ENCODE measurements at regions not wholly inside any gene's neighbourhood (a gene's known extent, or its start where the extent isn't known, plus 50 kb on each side); places are given as distances from the start of the nearest gene placed in this dataset.

GRCh38 chr5:93273176-93273575, 307.8 kb downstream of the NR2F1-AS1 start:
- DNase-seq, result no peak

DNA sequence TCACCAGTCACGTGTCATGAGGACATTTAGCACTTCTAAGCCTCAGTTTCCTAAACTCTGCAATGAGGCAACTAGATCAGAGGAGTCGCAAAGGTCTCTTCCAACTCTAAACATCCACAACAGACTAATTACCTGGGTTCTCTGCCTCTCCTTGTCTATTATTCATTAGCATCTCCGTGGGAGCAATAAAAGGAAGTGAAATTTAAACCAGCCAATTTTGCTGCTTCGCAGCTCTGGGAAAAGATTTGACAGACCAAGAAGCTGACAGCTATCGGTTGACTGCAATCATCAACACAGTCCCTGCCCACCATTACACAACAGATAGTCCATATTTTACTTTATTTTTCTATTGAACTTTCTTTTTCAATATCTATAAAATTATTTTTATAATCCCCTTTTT, 308.9 kb downstream of the NR2F1-AS1 start:
- DNase-seq, result no peak

- DNase-seq, result no peak
Measured at GRCh38 chr5:93267736-93268135, 313.3 kb downstream of the NR2F1-AS1 start.

- no peak for DNase-seq
Measured at GRCh38 chr5:93267276-93267675, 313.7 kb downstream of the NR2F1-AS1 start.

DNA sequence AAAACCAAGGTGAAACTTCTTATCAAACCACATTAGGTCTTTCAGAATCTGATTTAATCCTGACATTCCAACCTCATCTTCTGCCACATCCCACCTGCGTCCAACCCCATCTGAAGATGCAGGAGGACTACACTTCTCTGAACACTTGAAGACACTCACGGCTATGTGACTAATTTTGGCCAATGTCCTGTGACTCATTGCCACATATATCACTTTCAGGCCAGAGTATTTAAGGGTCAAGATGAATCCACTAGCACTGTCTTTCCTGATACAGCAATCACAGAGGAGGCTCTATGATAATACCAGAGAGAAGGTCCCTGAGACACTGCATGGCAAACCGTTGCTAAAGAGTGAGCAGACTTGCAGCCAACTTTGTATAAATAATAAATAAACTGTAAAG, 323.4 kb downstream of the NR2F1-AS1 start:
- DNase-seq, result no peak

DNA sequence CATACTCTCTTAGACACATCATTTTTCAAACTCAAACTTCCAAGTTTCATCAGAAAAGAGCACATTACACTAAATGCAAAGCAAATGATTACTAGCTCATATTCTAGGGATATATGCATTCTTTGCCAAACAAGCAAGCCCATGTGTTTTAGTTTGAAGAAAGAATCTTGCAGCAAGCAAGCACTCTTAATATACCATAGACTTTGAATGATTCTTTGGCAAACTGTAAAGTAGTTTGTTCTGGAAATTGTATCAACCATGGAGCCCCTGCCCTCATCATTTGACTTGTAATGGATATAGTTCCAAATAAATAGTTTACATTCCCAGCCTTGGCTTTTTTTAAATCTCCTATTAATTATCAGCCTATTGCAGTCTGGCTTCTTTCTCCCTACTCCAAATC, 325.2 kb downstream of the NR2F1-AS1 start:
- no peak for DNase-seq

DNA sequence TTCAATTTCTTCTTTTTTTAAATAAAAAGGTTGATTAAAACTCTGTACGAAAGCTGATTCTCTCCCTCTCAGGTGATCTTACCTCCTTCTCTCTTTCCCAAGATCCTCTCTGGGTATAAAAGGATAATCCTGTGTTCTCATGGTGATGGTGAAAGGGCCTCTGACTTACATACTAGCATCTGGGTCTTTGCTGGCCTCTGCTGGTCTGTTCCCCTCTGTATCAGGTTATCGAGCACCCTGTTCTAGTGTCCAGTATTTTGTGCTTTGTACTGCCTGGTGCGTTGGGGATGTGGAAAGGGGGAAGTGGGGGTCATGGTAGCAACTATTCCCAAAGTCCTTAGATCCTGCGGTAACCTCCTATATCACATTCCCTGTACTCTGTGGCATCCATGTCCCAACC, 328.9 kb downstream of the NR2F1-AS1 start:
- no peak for DNase-seq

GRCh38 chr5:93251347-93251746, 329.7 kb downstream of the NR2F1-AS1 start:
- DNase-seq, result no peak

GRCh38 chr5:93250424-93250823, 330.6 kb downstream of the NR2F1-AS1 start:
- DNase-seq, result no peak

- no peak for DNase-seq
Measured at GRCh38 chr5:93249651-93250289, 331.2 kb downstream of the NR2F1-AS1 start.

- no peak for DNase-seq
Measured at GRCh38 chr5:93247105-93247504, 333.9 kb downstream of the NR2F1-AS1 start.

GRCh38 chr5:93246090-93246855, 334.7 kb downstream of the NR2F1-AS1 start:
- DNase-seq, result peak; percentile 89

DNA sequence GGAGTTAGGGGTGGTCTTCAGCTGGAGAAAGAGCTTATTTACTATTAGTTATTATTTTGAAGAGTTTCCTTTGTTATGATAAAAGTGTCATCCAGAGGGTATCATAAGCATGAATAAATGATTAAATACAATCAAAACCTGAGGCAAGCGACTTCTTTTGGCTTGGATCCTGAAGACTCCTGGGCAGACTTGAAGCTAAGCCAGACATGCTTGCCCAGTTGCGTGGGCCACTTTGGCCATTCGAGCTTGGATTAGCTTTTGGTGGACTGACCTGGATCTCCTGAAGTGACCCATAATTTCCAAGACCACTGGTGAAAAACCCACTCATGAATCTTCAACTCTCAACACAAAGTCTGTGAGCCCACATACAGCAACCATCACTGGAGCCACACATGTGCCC, 335.8 kb downstream of the NR2F1-AS1 start:
- no peak for DNase-seq

DNA sequence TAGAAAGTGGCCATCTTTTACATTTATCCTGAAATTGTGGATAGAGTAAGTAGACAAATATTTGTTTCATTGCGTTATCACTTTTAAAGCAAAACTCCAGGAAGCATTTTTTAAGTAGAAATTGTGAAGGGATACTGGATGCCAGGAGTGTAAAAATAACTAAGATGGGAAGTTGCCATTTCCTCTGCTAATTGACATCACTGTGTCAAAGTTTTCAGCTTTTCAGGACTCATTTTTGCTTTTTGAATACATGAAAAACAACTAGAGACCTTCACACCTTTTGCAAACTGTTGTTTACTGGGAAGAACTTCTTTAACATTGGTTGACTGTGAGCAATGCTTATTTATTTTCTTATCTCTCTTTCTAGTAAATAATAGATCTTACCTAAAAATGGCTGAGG, 337.5 kb downstream of the NR2F1-AS1 start:
- no peak for DNase-seq

GRCh38 chr5:93240228-93240834, 340.7 kb downstream of the NR2F1-AS1 start:
- no peak for DNase-seq

GRCh38 chr5:93236807-93237421, 344.1 kb downstream of the NR2F1-AS1 start:
- no peak for DNase-seq

- DNase-seq, result no peak
Measured at GRCh38 chr5:93235761-93236160, 345.3 kb downstream of the NR2F1-AS1 start.

DNA sequence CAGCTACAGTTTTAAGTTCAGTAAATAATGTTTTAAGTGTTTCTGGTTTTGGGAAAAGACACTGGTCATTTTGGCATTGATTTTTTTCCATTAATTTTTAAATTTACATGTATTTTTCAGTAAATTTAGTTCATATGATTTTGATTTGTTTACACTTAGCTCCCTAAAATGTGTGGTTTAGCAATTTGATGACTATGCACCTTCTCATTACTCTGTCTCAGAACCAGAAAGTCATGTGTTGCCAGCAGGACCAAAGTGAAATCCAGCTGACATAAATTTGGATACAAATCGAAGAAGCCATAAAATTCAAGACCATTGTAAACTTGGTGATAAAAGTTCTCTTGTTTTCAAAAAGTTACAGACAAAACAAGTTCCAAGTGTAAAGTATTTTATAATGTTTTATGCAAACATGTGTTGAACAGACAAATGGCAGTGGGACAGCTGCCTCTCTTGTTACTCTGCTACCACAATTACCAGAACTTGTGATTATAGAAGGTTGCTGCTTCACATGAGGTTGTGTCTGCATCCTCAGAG, 354.8 kb downstream of the NR2F1-AS1 start:
- no peak for DNase-seq

- DNase-seq, result no peak
Measured at GRCh38 chr5:93225748-93226147, 355.3 kb downstream of the NR2F1-AS1 start.

DNA sequence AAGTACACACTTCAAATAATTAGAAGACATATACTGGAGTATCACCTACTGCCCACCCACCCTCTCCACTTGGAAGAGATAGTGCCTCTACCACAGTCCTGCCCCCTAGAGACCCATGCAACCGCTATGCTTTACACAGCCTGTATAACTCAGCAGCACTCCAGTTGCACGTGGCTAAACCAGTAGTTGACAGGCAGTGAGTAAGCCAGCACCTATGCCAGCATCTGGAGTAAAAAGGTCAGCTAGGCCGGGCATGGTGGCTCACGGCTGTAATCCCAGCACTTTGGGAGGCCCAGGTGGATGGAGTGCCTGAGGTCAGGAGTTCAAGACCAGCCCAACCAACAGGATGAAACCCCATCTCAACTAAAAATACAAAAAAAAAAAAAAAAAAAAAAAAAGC, 356.4 kb downstream of the NR2F1-AS1 start:
- no peak for DNase-seq

DNA sequence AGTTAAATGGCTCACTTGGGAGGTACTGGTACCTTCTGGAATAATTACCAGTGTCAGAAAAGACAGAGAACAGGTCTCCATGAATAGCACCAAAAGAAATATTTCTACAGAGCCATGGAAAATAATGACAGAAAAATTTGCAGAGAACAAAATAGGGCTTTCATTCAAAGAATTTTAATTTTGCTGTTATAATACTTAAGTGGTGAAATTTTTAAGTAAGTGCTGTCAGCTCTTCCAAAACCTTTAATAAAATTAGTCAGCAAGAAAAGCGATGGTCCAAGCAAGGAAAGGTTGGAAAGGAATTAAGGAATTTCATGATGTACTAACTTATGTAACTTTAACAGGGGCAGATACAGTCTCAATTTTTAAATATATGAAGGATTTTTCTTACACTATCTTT, 359.2 kb downstream of the NR2F1-AS1 start:
- DNase-seq, result no peak

- no peak for DNase-seq
Measured at GRCh38 chr5:93220431-93220830, 360.6 kb downstream of the NR2F1-AS1 start.

- no peak for DNase-seq
Measured at GRCh38 chr5:93219641-93220145, 361.3 kb downstream of the NR2F1-AS1 start.
